Urothelium cell line (cell line): ENCODE measurements at regions not wholly inside any gene's neighbourhood (a gene's known extent, or its start where the extent isn't known, plus 50 kb on each side); places are given as distances from the start of the nearest gene placed in this dataset.
"Not testable (repeated sequence)": the region's sequence is repeated elsewhere in the genome, so short reads cannot be mapped to it uniquely, and the experiment has no call there.

Experiments used
- DNase-seq: peaks from one replicate; pipeline ENCODE4 v3.0.0; 2011; ENCODE audit warnings: low spot score, mixed read lengths
- FAIRE-seq: peaks from 2 replicates; lab custom pipeline; 2011; peaks lifted over from hg19 to GRCh38; lab: Jason Lieb, UNC

- DNase-seq: no peak
- FAIRE-seq: no peak
Measured at GRCh38 chr3:72035606-72036005, 250.7 kb upstream of the PROK2 start.

- no peak for FAIRE-seq
Measured at GRCh38 chr3:72034986-72035385, 250.0 kb upstream of the PROK2 start.

GRCh38 chr3:72033666-72034428 is 248.9 kb upstream of the PROK2 start:
- DNase-seq: no peak
- no peak for FAIRE-seq

More at GRCh38 chr3:72034986-72035385, 250.0 kb upstream of the PROK2 start:
- DNase-seq: no peak

- DNase-seq (no peak), FAIRE-seq (no peak)
Measured at GRCh38 chr3:72032441-72033135, 247.6 kb upstream of the PROK2 start.

GRCh38 chr3:72031581-72031980 is 246.6 kb upstream of the PROK2 start:
- no peak for FAIRE-seq
- DNase-seq: peak; percentile 40

- FAIRE-seq, DNase-seq: not testable (repeated sequence)
Measured at GRCh38 chr3:72030296-72030695, 245.3 kb upstream of the PROK2 start.

GRCh38 chr3:72028726-72029125 is 243.8 kb upstream of the PROK2 start:
- not testable (repeated sequence) for DNase-seq

GRCh38 chr3:72028307-72028706 is 243.4 kb upstream of the PROK2 start:
- FAIRE-seq, DNase-seq: not testable (repeated sequence)

More at GRCh38 chr3:72028726-72029125, 243.8 kb upstream of the PROK2 start:
- not testable (repeated sequence) for FAIRE-seq

- DNase-seq, FAIRE-seq: not testable (repeated sequence)
Measured at GRCh38 chr3:72027728-72028127, 242.8 kb upstream of the PROK2 start.

GRCh38 chr3:72022027-72022426 is 237.1 kb upstream of the PROK2 start:
- DNase-seq: no peak
- no peak for FAIRE-seq

GRCh38 chr3:72021531-72021930 is 236.6 kb upstream of the PROK2 start:
- FAIRE-seq (no peak), DNase-seq (no peak)

- FAIRE-seq: no peak
- DNase-seq: peak; percentile 20
Measured at GRCh38 chr3:72018343-72018984, 233.5 kb upstream of the PROK2 start.

GRCh38 chr3:72017935-72018334 is 233.0 kb upstream of the PROK2 start:
- DNase-seq: no peak
- no peak for FAIRE-seq

GRCh38 chr3:72017311-72017710 is 232.4 kb upstream of the PROK2 start:
- FAIRE-seq (no peak), DNase-seq (no peak)

GRCh38 chr3:72015463-72015862 is 230.5 kb upstream of the PROK2 start:
- FAIRE-seq: no peak
- no peak for DNase-seq

GRCh38 chr3:72013084-72013483 is 228.1 kb upstream of the PROK2 start:
- no peak for DNase-seq
- no peak for FAIRE-seq

GRCh38 chr3:72012363-72012762 is 227.4 kb upstream of the PROK2 start:
- no peak for FAIRE-seq
- no peak for DNase-seq

- DNase-seq (no peak), FAIRE-seq (no peak)
Measured at GRCh38 chr3:72011485-72011884, 226.5 kb upstream of the PROK2 start.

GRCh38 chr3:72009851-72010443 is 225.0 kb upstream of the PROK2 start:
- no peak for FAIRE-seq
- DNase-seq: no peak

GRCh38 chr3:72008226-72008996 is 223.5 kb upstream of the PROK2 start:
- FAIRE-seq: no peak
- DNase-seq: no peak
